Spleen (tissue), 11 donors: ENCODE measurements at regions not wholly inside any gene's neighbourhood (a gene's known extent, or its start where the extent isn't known, plus 50 kb on each side); places are given as distances from the start of the nearest gene placed in this dataset.

Experiments used
- DNase-seq: peaks from one replicate; pipeline ENCODE4 v3.0.0-alpha.2; 2020
- H3K27ac ChIP-seq, 8 donors: fragments of 200-600 bp; sonication (generic) in 7 of 8; 1 replicate in 4 of 8; 2 replicates in 4 of 8; pipeline versions ENCODE4 v1.5.0 to v1.8.0; 2016 to 2021; ENCODE audit warnings: inconsistent platforms in 4 of 8, mild to moderate bottlenecking in 4 of 8, moderate library complexity in 1 of 8
- H3K27me3 ChIP-seq, 7 donors: fragments of 200-600 bp; sonication (generic) in 6 of 7; replicated peaks in 1 of 7; 1 replicate in 4 of 7; 2 replicates in 3 of 7; pipeline versions ENCODE4 v1.5.0 to v1.8.0; 2016 to 2021; ENCODE audit warnings: inconsistent platforms in 3 of 7, mild to moderate bottlenecking in 1 of 7
- H3K36me3 ChIP-seq, 6 donors: fragments of 200-600 bp; sonication (generic) in 5 of 6; 1 replicate in 4 of 6; 2 replicates in 2 of 6; pipeline versions ENCODE4 v1.5.0 to v1.8.0; 2016 to 2021; ENCODE audit warnings: inconsistent platforms in 2 of 6
- H3K4me1 ChIP-seq, 6 donors: fragments of 200-600 bp; sonication (generic) in 5 of 6; 1 replicate in 3 of 6; 2 replicates in 3 of 6; pipeline versions ENCODE4 v1.5.0 to v1.8.0; 2016 to 2021; ENCODE audit warnings: inconsistent platforms in 3 of 6
- H3K4me3 ChIP-seq, 8 donors: fragments of 200-600 bp; sonication (generic) in 7 of 8; 1 replicate in 4 of 8; 2 replicates in 4 of 8; pipeline versions ENCODE4 v1.5.0 to v1.8.0; 2016 to 2021; ENCODE audit warnings: inconsistent platforms in 4 of 8, mild to moderate bottlenecking in 4 of 8, moderate library complexity in 2 of 8
- H3K9me3 ChIP-seq, 8 donors: fragments of 200-600 bp; sonication (generic) in 7 of 8; 1 replicate in 4 of 8; 2 replicates in 4 of 8; pipeline versions ENCODE4 v1.5.0 to v1.8.0; 2016 to 2021; ENCODE audit warnings: inconsistent platforms in 4 of 8
- CTCF ChIP-seq, 11 experiments: fragments of 200-600 bp in 7 of 11; fragments of 450-650 bp in 4 of 11; sonication (generic) in 4 of 11; IDR thresholded peaks in 8 of 11; conservative IDR thresholded peaks in 3 of 11; 1 replicate in 7 of 11; 2 replicates in 4 of 11; pipeline versions ENCODE4 v1.4.0 to v1.8.0; 2016 to 2021; ENCODE audit warnings: antibody characterized with exemption in 11 of 11, inconsistent platforms in 4 of 11, mild to moderate bottlenecking in 1 of 11
- POLR2A ChIP-seq, 3 donors: fragments of 450-650 bp; IDR thresholded peaks; one replicate each; pipeline ENCODE4 v1.5.1; 2017; ENCODE audit warnings: antibody characterized with exemption in 3 of 3, mild to moderate bottlenecking in 1 of 3
- POLR2AphosphoS5 ChIP-seq, 3 donors: sonication (generic); formaldehyde crosslinking; IDR thresholded peaks; one replicate each; pipeline ENCODE4 v1.5.1; 2017; ENCODE audit warnings: antibody characterized with exemption in 3 of 3
- WGBS, 5 donors: extraction: QIAGEN DNeasy Blood & Tissue Kit in 3 of 5; methylation state at CpG; one replicate each; pipeline versions ENCODE4 v1.1.5 to v1.1.7; 2013 to 2018; 5-methylcytosine and 5-hydroxymethylcytosine counted together
- intact Hi-C: fragments of 100-400 bp; cut with DNase I; formaldehyde crosslinking; loops from one replicate; pipeline ENCODE4 v1.15.0; 2023; ENCODE audit warnings: low total_unique reads
- donor health status: healthy with polysubstance abuse.
- donor health status: DM: no; HTN: no; CAD: no; lungs with moderate emphysema.
- donor health status: DM: no; HTN: no; CAD: no.
- donor health status: Bipolar disorder and iron deficiency.
- donor health status: healthy.
- donor health status: DM: no; HTN: no; CAD: no.
- donor health status: DM: yes; HTN: yes; CAD: no.

GRCh38 chr2:12109363-12110017 is 363.1 kb downstream of the LPIN1 start:
- Histone ChIP-seq H3K36me3 (no peaks in the 10 kb centered on the region), H3K9me3 (no peaks in the 10 kb centered on the region), H3K27me3 (no peaks in the 10 kb centered on the region), H3K4me3 (no peak overlapping the region), H3K4me1 (peaks cover 0 to 24% (median 2%) of the 10 kb centered on the region in 6 donors), H3K27ac (no peak overlapping the region)
- intact Hi-C loops = no loop called here
- WGBS, 5 donors = 78 to 88% (median 86%) methylated on average over 4 of the region's 4 CpGs
- TF ChIP-seq POLR2A (IDR thresholded peaks at IDR 0.05) = no peak
- TF ChIP-seq POLR2AphosphoS5 (IDR thresholded peaks at IDR 0.05) = no peak
- no peak for TF ChIP-seq CTCF (IDR thresholded peaks at IDR 0.05 in 8 of 11, conservative IDR thresholded peaks at IDR 0.05 in 3 of 11)
- no peak for DNase-seq

- no peak overlapping the region for H3K4me3 ChIP-seq
- H3K27me3 ChIP-seq = no peaks in the 10 kb centered on the region
- intact Hi-C loops = no loop called here
- H3K9me3 ChIP-seq = no peaks in the 10 kb centered on the region
- no peaks in the 10 kb centered on the region for H3K36me3 ChIP-seq
- no peak overlapping the region for H3K27ac ChIP-seq
- no peak for DNase-seq
- 15 to 23% (median 17%) methylated on average over 4 of the region's 4 CpGs for WGBS, 5 donors
- TF ChIP-seq POLR2AphosphoS5 (IDR thresholded peaks at IDR 0.05) (no peak), CTCF (IDR thresholded peaks at IDR 0.05 in 8 of 11, conservative IDR thresholded peaks at IDR 0.05 in 3 of 11) (no peak), POLR2A (IDR thresholded peaks at IDR 0.05) (no peak)
- peaks cover 0 to 27% (median 2%) of the 10 kb centered on the region in 6 donors for H3K4me1 ChIP-seq
Measured at GRCh38 chr2:12110074-12110473, 363.6 kb downstream of the LPIN1 start.

- intact Hi-C loops = no loop called here
- H3K27me3 ChIP-seq = no peaks in the 10 kb centered on the region
- 58 to 71% (median 63%) methylated on average over 5 of the region's 5 CpGs for WGBS, 5 donors
- H3K27ac ChIP-seq = no peak overlapping the region
- no peak for DNase-seq
- no peak for TF ChIP-seq POLR2AphosphoS5 (IDR thresholded peaks at IDR 0.05)
- no peak for TF ChIP-seq POLR2A (IDR thresholded peaks at IDR 0.05)
- no peak for TF ChIP-seq CTCF (IDR thresholded peaks at IDR 0.05 in 8 of 11, conservative IDR thresholded peaks at IDR 0.05 in 3 of 11)
- H3K4me1 ChIP-seq = peaks cover 0 to 31% (median 2%) of the 10 kb centered on the region in 6 donors
- H3K4me3 ChIP-seq = no peak overlapping the region
- H3K36me3 ChIP-seq = no peaks in the 10 kb centered on the region
- no peaks in the 10 kb centered on the region for H3K9me3 ChIP-seq
Measured at GRCh38 chr2:12110481-12110880, 364.0 kb downstream of the LPIN1 start.

- no peaks in the 10 kb centered on the region for H3K27me3 ChIP-seq
- intact Hi-C loops = no loop called here
- 72 to 91% (median 82%) methylated on average over 1 of the region's 1 CpG for WGBS, 5 donors
- H3K27ac ChIP-seq = no peak overlapping the region
- TF ChIP-seq CTCF (IDR thresholded peaks at IDR 0.05 in 8 of 11, conservative IDR thresholded peaks at IDR 0.05 in 3 of 11) (no peak), POLR2A (IDR thresholded peaks at IDR 0.05) (no peak), POLR2AphosphoS5 (IDR thresholded peaks at IDR 0.05) (no peak)
- no peaks in the 10 kb centered on the region for H3K9me3 ChIP-seq
- peaks cover 0 to 54% (median 7%) of the 10 kb centered on the region in 6 donors for H3K4me1 ChIP-seq
- DNase-seq = no peak
- H3K4me3 ChIP-seq = no peak overlapping the region
- no peaks in the 10 kb centered on the region for H3K36me3 ChIP-seq
Measured at GRCh38 chr2:12113412-12113811, 367.0 kb downstream of the LPIN1 start.
